ENCODE measurements at regions not wholly inside any gene's neighbourhood (a gene's known extent, or its start where the extent isn't known, plus 50 kb on each side); places are given as distances from the start of the nearest gene placed in this dataset.

DNA sequence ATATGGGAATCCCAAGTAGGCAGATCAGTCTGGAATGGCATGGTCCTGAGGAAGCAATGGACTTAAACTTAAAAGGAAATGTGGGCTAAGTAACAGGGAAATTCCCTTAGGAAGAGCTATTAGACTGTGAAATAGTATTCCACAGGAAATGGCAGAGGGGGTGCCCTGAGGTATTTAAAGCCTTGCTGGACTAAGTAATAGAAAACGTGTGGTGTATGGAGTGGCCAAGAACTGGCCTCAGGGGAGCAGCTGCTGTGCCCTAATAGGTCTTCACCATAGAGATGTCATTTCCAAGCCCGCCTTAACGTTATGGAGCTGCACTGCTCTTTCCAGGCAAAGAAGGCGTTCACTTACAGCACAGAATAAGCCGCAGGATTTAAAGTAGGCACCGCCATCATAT, 365.2 kb upstream of the ZMIZ1 start:
- no peak for DNase-seq

DNA sequence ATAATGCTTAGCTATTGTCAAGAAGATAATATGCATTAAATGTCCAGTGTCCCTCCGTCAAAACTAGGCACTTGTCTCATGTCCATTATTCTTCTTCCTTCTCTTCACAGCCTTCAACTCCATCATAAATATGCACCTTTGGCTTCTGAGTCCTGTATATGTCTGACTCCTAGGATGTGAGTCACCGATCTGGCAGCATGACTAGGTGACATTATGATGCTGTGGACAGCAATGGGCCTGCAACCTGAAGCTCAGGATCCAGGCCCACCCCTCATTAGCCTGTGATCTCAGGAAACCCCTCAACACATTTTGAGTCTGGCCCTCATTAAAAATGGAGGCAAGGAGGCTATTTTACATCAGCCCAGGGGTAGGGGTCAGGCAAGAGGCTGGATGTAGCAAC, 362.5 kb upstream of the ZMIZ1 start:
- DNase-seq, result no peak

DNA sequence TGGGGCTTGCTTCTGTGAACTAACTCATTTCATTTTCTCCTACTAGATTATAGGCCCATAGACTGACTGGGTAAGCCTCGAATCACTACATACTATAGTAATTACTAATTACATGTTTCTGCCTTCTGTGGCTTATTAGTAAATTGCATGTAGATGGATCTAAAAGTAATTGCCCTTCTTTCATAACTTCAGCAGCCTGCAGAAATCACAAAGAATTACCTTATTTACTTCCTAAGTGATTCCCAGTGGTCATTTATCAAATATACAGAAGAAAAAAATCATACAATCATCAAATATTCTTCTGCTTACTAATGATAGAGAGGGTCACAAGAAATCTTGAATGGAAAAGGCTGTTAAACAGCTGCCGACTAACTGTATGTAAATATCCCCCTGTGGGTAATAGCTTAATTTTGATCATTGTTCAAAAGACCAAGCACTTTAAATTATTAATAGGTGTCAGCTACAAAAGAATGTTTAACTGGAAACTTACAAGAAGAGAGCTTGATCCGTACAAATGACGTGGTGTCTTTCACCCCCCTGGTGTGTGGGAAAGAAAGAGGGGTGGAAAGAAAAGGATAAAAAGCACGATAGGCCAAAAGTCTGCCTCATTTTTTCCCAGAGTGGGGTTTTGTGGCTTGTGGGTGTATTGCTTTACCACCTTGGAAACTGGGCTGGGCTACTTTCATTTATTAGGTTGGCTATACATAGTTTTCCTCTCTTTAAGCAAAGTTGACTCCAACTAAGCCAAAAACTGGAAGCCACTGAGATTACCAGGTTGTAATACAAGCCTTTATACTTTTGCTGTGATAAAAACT, 361.8 kb upstream of the ZMIZ1 start:
- DNase-seq, result no peak

DNA sequence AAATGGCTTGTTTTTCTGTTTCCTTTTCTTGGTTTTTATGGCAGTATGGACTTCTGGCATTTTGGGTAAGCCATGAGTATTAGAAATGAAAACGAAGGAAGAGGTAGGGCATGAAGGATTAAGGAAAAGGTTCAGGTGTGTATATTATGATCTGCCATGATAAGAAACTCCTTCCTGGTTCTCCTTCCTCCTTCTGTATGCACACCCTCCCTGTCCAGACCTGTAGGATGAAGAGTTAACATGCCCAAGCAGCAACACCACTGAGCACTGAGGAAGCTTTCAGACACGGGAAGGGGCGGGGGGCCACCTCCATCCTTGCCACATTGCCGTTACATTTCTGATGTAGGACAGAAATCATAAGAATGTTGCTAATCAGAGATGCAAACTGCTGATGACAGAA, 361.0 kb upstream of the ZMIZ1 start:
- no peak for DNase-seq

DNA sequence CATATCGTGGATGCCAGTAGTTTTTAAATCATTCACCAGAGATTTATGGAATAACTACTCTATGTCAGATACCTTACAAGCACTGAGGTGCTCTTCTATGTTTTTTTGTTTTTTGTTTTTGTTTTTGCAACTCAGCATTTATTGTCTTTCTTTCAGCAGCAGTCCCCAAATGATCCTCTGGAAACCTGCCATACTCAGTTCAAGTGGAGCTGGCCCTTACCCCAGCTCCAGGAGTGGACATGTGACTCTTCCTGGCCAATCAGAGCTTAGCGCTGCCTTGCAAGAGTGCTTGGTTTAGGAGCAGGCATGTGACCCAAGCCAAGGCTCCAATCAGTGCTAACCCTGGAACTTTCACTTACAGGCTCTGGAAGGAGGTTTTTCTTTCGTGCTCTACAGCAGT, 356.6 kb upstream of the ZMIZ1 start:
- no peak for DNase-seq

DNA sequence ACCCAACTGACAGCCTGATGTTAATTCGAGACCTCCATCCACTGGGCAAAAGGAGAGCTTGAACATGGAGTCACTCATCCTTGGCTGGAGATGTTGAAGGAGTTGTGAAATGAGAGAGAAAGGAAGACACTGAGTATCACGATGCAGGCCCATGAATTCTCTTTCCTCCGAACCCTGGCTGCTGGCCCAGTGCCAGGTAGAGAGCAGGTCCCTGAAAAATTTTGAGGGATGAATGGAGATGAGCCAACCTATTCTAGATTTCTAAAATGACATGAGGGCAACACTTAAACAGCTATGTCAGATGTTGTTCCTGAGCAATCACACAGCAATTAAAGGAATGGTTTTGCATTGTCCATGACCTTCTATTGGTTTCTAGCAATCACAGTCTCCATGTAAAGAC, 355.1 kb upstream of the ZMIZ1 start:
- no peak for DNase-seq

DNA sequence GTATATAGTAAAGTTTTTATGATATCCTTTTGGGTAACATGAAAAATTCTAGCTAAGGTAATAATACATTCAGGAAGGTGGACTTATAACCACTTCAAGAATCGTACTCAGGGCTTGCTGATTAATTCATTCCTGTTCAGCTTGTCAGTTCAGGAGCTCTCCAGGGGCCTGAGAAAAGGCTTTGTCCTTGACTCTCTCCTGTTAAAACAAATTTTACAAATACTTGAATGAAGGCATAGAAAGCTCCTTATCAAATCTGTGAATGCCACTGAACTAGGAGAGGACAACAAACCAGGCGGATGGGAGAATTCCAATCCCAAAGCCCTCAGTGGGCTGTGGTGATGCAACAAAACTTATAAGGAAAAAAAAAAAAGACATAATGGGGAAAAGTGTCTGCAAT, 354.5 kb upstream of the ZMIZ1 start:
- DNase-seq, result no peak

DNA sequence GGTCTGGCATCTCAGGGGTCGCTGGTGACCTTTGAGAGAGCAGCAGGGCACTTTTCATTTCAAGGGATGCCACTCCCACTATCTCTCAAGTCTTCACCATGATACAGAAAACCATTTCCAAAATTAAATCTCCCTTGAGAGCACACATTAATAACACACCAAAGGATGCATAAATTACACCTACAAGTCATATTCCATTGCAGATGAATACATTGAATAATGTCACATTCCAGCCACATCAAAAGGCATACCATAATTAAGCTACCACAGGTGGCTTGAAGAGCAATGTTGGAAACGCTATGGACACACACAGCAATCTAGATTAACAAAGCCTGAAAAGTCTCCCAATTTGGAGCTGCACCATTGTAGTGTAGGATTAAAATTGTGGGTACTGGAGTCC, 353.3 kb upstream of the ZMIZ1 start:
- no peak for DNase-seq

DNA sequence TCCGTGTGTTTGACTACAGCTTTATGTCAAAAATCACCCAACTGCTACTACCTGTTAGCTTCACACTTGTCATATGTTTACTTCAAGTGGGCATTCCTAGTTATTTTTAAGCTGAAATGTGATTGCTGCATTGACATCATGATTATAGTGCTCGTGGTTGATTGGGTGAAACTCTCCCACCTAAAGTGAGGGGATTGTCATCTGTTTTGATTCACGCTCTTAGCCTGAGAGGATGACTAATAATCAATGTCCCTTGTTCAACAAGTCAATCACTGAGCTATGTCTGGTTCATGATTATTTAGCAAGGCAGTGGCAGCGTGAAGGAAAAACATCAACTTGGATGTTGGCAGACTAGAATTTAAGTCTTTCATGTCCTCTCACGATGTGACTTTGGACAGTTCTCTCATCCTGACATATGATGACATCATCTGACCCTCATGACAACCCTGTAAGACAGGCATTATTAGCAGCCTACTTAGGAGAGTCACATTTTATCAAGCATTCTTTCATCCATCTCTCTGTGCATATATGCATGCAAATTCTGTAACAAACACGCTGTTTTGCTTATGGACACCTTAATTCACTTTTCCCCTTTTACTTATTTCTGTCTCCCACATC, 352.6 kb upstream of the ZMIZ1 start:
- DNase-seq, result no peak

DNA sequence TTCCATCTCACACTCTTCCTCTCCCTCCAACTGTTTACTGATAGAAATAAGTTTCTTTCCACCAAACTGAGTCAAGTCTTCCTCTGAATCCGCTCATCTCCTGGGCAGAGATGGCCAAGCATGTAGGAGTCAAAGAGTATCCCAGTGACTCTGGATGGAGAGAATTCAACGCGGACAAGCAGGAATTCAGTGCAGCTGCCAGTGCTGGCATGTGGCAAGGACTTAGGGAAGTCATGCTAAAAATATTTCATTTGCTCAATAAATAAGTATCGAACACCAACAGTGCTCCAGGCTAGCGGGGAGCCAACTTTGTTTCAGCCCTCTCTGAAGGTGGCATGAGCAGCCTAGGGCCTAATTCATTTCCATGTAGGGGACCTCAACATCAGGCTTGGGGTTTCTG, 351.6 kb upstream of the ZMIZ1 start:
- no peak for DNase-seq

DNA sequence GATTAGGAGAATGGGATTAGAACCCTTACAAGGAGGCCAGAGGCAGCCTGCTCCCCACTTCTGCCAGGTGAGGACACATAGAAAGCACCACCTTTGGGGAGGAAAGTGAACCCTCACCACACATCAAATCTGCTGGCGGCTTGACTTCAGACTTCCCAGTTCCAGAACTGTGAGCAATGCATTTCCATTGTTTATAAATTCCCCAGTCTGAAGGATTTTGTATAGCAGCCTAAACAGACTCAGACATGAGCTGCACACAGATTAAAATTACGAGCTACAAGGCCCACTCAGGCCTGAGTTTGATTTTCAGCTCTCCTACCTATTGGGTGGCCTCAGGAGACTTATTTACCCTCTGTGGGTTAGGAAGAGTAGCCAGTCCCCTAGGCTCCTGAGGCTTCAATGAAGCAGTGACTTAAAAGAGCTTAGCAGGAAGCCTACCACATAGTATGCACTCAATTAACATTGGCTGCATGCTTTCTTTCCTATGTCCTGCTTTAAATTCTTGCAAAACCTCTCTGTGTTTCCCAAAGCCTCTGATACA, 350.7 kb upstream of the ZMIZ1 start:
- no peak for DNase-seq

DNA sequence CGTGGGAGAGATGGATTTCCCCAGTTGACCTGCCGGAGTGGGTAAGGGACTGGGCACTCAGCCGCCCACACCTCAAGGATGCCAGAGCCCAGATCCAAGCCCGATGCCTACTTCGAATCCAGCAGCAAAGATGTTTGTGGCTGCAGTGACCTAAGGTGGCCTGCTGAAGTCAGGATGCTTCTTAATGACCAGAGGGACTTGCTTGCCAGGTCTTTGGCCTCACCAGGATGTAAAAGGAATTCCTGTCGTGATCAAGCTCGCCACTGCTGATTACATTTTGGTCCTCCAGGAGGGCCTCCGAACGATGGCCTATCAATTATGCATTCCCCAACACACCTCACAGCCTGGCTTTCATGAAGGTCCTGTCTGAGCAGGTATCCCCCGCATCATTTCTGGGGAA, 349.5 kb upstream of the ZMIZ1 start:
- no peak for DNase-seq

DNA sequence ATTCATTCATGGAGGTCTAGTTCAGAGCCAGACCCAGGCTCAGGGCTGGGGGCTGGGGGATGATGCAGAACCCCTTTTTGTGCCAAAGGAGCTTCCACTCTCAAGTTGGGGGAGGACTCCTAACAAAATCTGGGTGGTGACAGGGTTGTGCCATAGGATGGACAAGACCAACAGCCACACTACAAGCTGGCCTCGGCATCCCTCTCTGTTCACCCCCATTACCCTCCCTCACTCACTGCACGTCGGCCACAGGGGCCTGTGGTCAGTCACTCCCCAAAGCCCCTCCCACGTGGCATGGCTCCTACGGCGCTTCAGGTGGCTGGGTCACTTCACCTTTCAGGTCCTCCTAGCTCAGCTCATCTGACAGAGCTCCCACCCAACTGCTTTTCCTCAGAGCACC, 348.7 kb upstream of the ZMIZ1 start:
- DNase-seq, result no peak

DNA sequence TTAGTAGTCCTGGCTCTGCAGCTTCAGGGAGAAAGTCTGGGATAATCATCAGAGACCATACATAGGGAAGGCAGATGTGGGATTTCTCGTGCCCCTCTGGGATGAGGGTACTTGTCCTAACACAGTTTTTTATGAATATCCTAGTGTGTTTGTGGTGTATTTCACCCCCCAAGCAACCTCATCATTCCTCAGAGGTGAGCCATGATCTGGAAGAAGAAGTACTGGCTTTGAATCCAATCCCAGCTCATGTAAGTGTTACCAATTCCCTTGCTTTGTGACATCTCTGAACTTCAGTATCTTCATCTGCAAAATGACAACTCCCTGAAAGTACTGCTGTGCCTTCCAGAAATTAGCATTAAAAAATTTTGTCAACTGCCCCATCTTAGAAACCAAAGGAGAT, 347.5 kb upstream of the ZMIZ1 start:
- DNase-seq, result no peak

DNA sequence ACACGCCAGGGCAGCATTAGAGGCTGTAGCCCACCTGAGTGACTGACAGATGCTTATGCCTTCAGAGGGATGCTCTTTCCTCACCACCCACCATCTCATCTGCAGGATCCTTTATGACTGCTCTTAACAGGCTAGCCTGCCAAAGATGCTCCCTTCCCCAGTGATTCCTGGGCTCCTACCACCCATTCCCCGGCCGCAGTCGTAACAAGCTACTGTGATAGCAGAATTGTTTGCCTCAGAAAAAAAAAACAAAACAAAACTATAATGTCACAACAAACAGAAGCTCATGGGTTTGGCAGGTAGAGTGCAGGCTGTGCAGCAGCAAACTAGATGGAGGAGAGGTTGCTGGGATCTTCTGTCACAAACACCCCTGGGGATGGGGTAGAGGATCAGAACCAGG, 343.9 kb upstream of the ZMIZ1 start:
- DNase-seq, result no peak

DNA sequence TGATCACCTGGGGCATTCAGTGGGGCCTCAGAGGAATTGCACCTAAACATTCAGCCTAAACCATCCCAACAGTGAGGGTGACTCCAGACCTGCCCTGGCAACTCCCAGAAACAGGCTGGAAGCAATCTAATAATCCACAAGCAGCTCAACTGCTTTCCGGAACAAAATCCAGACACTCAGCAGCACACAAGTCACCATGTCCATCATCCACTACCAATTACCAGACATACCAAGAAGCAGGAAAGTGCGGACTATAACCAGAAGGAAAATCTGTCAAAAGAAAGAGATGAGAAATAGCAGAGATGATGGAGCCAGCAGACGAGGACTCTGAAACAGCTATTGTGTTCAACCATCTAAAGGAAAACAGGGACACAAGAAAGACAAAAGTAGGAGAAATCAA, 342.6 kb upstream of the ZMIZ1 start:
- no peak for DNase-seq

DNA sequence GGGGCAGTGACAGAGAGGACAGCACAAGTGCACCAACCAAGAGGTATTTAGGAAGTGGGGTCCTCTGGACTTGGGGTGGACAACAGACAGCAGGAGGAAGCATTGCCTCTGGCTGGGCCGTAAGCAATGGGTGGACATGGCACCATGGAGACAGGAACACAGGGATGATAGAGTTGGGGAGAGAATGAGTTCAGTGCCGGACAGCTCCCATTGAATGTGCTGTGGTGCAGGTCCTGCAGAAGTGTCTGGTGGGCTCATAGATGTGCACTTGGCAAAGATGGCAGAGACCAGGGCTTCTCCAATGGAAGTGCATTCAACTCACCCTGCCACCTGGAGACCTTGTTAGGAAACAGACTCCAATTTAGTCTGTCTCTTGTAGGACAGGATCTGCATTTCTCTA, 341.5 kb upstream of the ZMIZ1 start:
- no peak for DNase-seq

DNA sequence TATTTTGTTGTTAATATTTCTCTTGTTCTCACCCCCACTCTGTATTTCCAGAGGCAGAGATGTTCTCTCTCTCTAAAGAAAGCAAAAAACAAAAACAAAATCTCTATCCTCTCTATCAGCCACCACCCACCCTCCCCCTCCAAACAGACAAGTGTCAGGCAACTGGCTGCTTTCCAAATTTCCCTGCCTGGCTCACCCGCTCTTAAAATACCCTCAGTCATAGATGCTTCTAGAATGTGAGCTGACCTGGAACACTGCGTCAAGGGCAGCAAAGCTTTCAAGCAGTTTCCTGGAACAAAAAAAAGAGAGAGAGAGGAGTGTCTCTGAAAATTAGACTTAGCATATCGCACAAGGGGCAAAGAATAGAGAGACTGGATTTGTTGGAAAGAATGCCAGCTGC, 341.0 kb upstream of the ZMIZ1 start:
- DNase-seq, result no peak

DNA sequence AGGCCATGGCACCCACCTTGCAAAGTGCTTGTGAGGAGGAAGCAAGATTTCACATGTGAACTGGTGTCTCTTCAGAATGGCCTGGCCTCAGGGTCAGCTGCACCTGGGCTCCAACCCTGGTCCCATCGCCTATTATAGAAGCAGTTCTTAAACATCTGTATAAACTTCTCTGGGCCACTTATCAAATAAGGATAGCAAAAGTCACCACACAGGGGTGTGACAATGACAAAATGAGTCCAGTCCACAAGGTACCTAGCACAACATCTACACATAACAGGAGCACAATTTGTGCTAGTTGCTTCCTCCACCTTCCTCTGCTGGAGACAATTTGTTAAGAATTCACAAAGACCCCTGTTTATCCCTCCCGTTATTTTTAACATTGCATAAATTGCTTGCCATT, 340.6 kb upstream of the ZMIZ1 start:
- DNase-seq, result no peak

DNA sequence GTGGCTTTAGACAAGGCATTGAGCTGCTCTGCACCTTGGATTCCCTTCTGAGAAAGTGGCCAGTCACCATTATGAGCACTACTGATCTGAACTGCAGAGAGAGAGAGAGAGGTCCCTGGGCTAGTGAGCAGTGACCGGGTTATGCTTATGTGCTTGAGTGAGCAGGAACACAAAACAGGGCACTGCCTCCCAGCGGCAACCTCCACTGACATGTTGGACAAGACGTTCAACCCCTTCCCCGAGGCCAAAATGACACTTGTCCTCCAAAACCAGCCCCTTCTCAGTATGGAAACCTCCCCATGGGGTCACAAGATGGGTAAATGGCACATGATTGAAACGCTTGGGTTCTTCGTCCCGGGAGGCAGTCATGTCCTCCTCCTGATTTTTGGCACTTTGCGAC, 339.4 kb upstream of the ZMIZ1 start:
- no peak for DNase-seq

DNA sequence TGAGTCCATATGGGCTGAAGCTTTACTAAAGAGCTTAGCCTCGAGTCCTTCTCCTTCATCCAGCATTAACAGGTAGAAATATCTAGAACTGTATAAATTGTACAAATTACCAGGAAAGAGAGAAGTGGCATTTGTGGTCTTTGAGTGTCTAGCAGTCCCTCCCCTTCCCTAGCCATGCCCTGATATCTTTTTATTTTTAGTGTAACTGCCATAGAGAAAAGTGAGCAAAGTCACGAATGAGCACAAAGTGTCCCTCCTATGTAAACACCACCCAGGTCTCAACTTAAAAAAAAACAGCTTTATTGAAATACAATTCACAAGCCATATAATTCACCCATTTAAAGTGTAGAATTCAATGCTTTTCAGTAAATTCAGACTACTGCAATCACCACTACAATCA, 339.0 kb upstream of the ZMIZ1 start:
- no peak for DNase-seq

DNA sequence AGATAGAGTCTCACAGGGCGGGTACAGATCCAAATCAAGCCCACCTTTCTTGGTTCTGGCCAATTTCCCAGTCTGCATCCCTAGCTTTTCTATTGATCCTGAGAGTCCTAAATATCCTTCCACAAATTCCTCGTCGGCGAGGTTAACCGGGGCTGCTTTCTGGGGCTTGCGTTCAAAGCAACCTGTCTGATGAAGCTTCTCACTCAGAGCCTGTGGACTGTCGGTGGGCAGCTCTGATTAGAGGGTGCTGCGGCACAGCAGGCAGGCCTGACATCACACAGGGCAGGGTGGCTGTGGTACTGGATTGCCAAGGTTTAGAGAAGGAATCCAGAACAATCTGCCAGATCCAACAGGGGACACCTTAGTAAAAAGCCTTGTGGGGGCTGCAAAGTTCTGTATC, 338.0 kb upstream of the ZMIZ1 start:
- no peak for DNase-seq

DNA sequence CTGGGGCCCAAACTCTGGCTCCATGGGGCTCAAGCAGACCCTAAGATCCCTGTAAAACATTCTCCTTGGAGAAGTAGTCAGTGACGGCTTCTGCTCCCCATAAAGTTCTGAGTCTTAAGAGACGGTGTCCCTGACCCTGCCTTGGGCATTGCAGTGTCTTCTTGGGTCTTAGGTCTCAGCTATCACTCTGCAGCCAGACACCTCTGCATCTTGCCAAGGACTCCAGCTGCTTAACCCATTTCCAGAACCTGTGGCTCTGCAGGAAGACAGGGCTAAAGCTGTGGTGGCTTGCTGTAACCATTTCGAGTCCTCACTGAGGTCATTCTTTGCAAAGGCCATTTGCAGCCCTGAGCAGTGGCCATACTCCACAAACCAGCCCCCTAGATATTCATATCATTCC, 337.1 kb upstream of the ZMIZ1 start:
- no peak for DNase-seq

DNA sequence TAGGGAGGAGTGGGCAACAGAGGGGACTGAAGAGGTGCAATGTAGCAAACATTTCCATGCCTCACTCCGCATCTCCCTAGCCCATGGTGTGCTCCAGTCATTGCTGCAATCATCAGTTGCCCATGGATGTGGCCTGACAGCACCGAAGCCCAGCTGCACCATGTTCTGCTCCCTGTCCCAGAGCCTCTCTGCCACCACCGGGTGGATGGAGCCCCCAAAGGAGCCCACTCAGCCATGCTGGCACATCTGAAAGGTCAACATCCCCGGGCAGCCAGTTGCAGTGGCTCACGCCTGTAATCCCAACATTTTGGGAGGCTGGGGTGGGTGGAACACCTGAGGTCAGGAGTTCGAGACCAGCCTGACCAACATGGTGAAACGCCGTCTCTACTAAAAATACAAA, 336.4 kb upstream of the ZMIZ1 start:
- DNase-seq, result no peak

Measured in activated T-cell treated with anti-CD3 and anti-CD28 coated beads, Interleukin-2, amount 50 U/mL, for 1 hour (primary cell).